Cardiac septum (tissue), 1 donor: ENCODE measurements at regions not wholly inside any gene's neighbourhood (a gene's known extent, or its start where the extent isn't known, plus 50 kb on each side); places are given as distances from the start of the nearest gene placed in this dataset.

Source experiments
- DNase-seq: peaks from one replicate; pipeline ENCODE4 v3.0.0-alpha.2; 2020; ENCODE audit warnings: low spot score
- intact Hi-C: fragments of 100-400 bp; cut with DNase I; formaldehyde crosslinking; loops from one replicate; pipeline ENCODE4 v1.14.0; 2022
- donor health status: DM: no; HTN: no; CAD: no.

GRCh38 chr5:159849437-159850083, 66.7 kb upstream of the ADRA1B start:
- no peak for DNase-seq
- intact Hi-C loops: no loop called here

- intact Hi-C loops: no loop called here
- no peak for DNase-seq
Observed at GRCh38 chr5:159850160-159850559, 66.1 kb upstream of the ADRA1B start.

GRCh38 chr5:159851053-159851452, 65.2 kb upstream of the ADRA1B start:
- intact Hi-C loops: no loop called here
- DNase-seq: no peak

GRCh38 chr5:159854916-159855315, 61.4 kb upstream of the ADRA1B start:
- intact Hi-C loops: no loop called here
- no peak for DNase-seq

GRCh38 chr5:159855476-159856191, 60.6 kb upstream of the ADRA1B start:
- no peak for DNase-seq
- intact Hi-C loops: no loop called here

GRCh38 chr5:159858871-159859270, 57.4 kb upstream of the ADRA1B start:
- intact Hi-C loops: no loop called here
- no peak for DNase-seq

GRCh38 chr5:159861086-159861485, 55.2 kb upstream of the ADRA1B start:
- intact Hi-C loops: no loop called here
- no peak for DNase-seq

- intact Hi-C loops: no loop called here
- no peak for DNase-seq
Observed at GRCh38 chr5:159864885-159865691, 51.2 kb upstream of the ADRA1B start.

GRCh38 chr5:159866093-159866492, 50.2 kb upstream of the ADRA1B start:
- intact Hi-C loops: no loop called here
- no peak for DNase-seq
